ENCODE measurements at regions not wholly inside any gene's neighbourhood (a gene's known extent, or its start where the extent isn't known, plus 50 kb on each side); places are given as distances from the start of the nearest gene placed in this dataset.

- DNase-seq (ENCODE audit: extremely low spot score) = no peak
- no peak overlapping the region for H3K4me3 ChIP-seq (ENCODE audit: low read depth, low read length)
- no peaks in the 10 kb centered on the region for H3K36me3 ChIP-seq (ENCODE audit: insufficient read depth)
- WGBS = 85% methylated on average over 7 of the region's 7 CpGs
- H3K27ac ChIP-seq (ENCODE audit: low read depth) = no peak overlapping the region
- no peaks in the 10 kb centered on the region for H3K4me1 ChIP-seq (ENCODE audit: insufficient read depth)
Observed at GRCh38 chr9:87146933-87147332, 199.6 kb upstream of the GAS1 start.

GRCh38 chr9:87147839-87148238 is 200.5 kb upstream of the GAS1 start:
- no peaks in the 10 kb centered on the region for H3K4me1 ChIP-seq (ENCODE audit: insufficient read depth)
- WGBS = 77% methylated on average over 8 of the region's 8 CpGs
- H3K4me3 ChIP-seq (ENCODE audit: low read depth, low read length) = peak overlapping the region; percentile 21
- no peaks in the 10 kb centered on the region for H3K36me3 ChIP-seq (ENCODE audit: insufficient read depth)
- DNase-seq (ENCODE audit: extremely low spot score) = no peak
- peak overlapping the region; percentile 42 for H3K27ac ChIP-seq (ENCODE audit: low read depth)

GRCh38 chr9:87148331-87149104 is 201.2 kb upstream of the GAS1 start:
- WGBS = 7% methylated on average over 49 of the region's 49 CpGs
- H3K36me3 ChIP-seq (ENCODE audit: insufficient read depth) = no peaks in the 10 kb centered on the region
- no peaks in the 10 kb centered on the region for H3K4me1 ChIP-seq (ENCODE audit: insufficient read depth)
- H3K4me3 ChIP-seq (ENCODE audit: low read depth, low read length) = peak overlapping the region; percentile 21
- H3K27ac ChIP-seq (ENCODE audit: low read depth) = peak overlapping the region; percentile 82
- peak; percentile 64 for DNase-seq (ENCODE audit: extremely low spot score)

GRCh38 chr9:87149799-87150198 is 202.5 kb upstream of the GAS1 start:
- no peaks in the 10 kb centered on the region for H3K4me1 ChIP-seq (ENCODE audit: insufficient read depth)
- no peaks in the 10 kb centered on the region for H3K36me3 ChIP-seq (ENCODE audit: insufficient read depth)
- no peak overlapping the region for H3K4me3 ChIP-seq (ENCODE audit: low read depth, low read length)
- DNase-seq (ENCODE audit: extremely low spot score) = no peak
- no peak overlapping the region for H3K27ac ChIP-seq (ENCODE audit: low read depth)
- WGBS = 73% methylated on average over 4 of the region's 4 CpGs

- no peaks in the 10 kb centered on the region for H3K36me3 ChIP-seq (ENCODE audit: insufficient read depth)
- H3K4me3 ChIP-seq (ENCODE audit: low read depth, low read length) = no peak overlapping the region
- no peaks in the 10 kb centered on the region for H3K4me1 ChIP-seq (ENCODE audit: insufficient read depth)
- DNase-seq (ENCODE audit: extremely low spot score) = no peak
- H3K27ac ChIP-seq (ENCODE audit: low read depth) = peak overlapping the region; percentile 56
- WGBS = 31% methylated on average over 8 of the region's 8 CpGs
Observed at GRCh38 chr9:87152256-87152655, 204.9 kb upstream of the GAS1 start.

- no peak for DNase-seq (ENCODE audit: extremely low spot score)
- no peak overlapping the region for H3K4me3 ChIP-seq (ENCODE audit: low read depth, low read length)
- no peak overlapping the region for H3K27ac ChIP-seq (ENCODE audit: low read depth)
- no peaks in the 10 kb centered on the region for H3K4me1 ChIP-seq (ENCODE audit: insufficient read depth)
- H3K36me3 ChIP-seq (ENCODE audit: insufficient read depth) = no peaks in the 10 kb centered on the region
- over 99% methylated on average over 2 of the region's 2 CpGs for WGBS
Observed at GRCh38 chr9:87156247-87156646, 208.9 kb upstream of the GAS1 start.

GRCh38 chr9:87157366-87158031 is 210.2 kb upstream of the GAS1 start:
- Histone ChIP-seq H3K4me1 (ENCODE audit: insufficient read depth) (no peaks in the 10 kb centered on the region), H3K36me3 (ENCODE audit: insufficient read depth) (no peaks in the 10 kb centered on the region), H3K4me3 (ENCODE audit: low read depth, low read length) (no peak overlapping the region), H3K27ac (ENCODE audit: low read depth) (no peak overlapping the region)
- no peak for DNase-seq (ENCODE audit: extremely low spot score)
- WGBS = 78% methylated on average over 10 of the region's 10 CpGs

GRCh38 chr9:87158765-87159164 is 211.5 kb upstream of the GAS1 start:
- Histone ChIP-seq H3K4me3 (ENCODE audit: low read depth, low read length) (no peak overlapping the region), H3K27ac (ENCODE audit: low read depth) (no peak overlapping the region), H3K36me3 (ENCODE audit: insufficient read depth) (no peaks in the 10 kb centered on the region), H3K4me1 (ENCODE audit: insufficient read depth) (no peaks in the 10 kb centered on the region)
- DNase-seq (ENCODE audit: extremely low spot score) = no peak
- WGBS = 40% methylated on average over 2 of the region's 2 CpGs

GRCh38 chr9:87160148-87161102 is 213.1 kb upstream of the GAS1 start:
- H3K36me3 ChIP-seq (ENCODE audit: insufficient read depth) = no peaks in the 10 kb centered on the region
- no peak overlapping the region for H3K27ac ChIP-seq (ENCODE audit: low read depth)
- H3K4me1 ChIP-seq (ENCODE audit: insufficient read depth) = no peaks in the 10 kb centered on the region
- H3K4me3 ChIP-seq (ENCODE audit: low read depth, low read length) = no peak overlapping the region
- WGBS = 61% methylated on average over 8 of the region's 8 CpGs
- no peak for DNase-seq (ENCODE audit: extremely low spot score)

- Histone ChIP-seq H3K4me1 (ENCODE audit: insufficient read depth) (no peaks in the 10 kb centered on the region), H3K36me3 (ENCODE audit: insufficient read depth) (no peaks in the 10 kb centered on the region), H3K27ac (ENCODE audit: low read depth) (no peak overlapping the region), H3K4me3 (ENCODE audit: low read depth, low read length) (no peak overlapping the region)
- no peak for DNase-seq (ENCODE audit: extremely low spot score)
- WGBS = 60% methylated on average over 5 of the region's 5 CpGs
Observed at GRCh38 chr9:87167161-87167560, 219.9 kb upstream of the GAS1 start.

- DNase-seq (ENCODE audit: extremely low spot score) = no peak
- Histone ChIP-seq H3K4me3 (ENCODE audit: low read depth, low read length) (no peak overlapping the region), H3K36me3 (ENCODE audit: insufficient read depth) (no peaks in the 10 kb centered on the region), H3K27ac (ENCODE audit: low read depth) (no peak overlapping the region), H3K4me1 (ENCODE audit: insufficient read depth) (no peaks in the 10 kb centered on the region)
- 49% methylated on average over 4 of the region's 4 CpGs for WGBS
Observed at GRCh38 chr9:87167582-87167981, 220.3 kb upstream of the GAS1 start.

GRCh38 chr9:87178302-87178701 is 231.0 kb upstream of the GAS1 start:
- Histone ChIP-seq H3K36me3 (ENCODE audit: insufficient read depth) (peaks cover 4% of the 10 kb centered on the region), H3K4me3 (ENCODE audit: low read depth, low read length) (no peak overlapping the region)
- DNase-seq (ENCODE audit: extremely low spot score) = no peak

GRCh38 chr9:87179553-87180340 is 232.4 kb upstream of the GAS1 start:
- 79% methylated on average over 7 of the region's 7 CpGs for WGBS
- Histone ChIP-seq H3K4me3 (ENCODE audit: low read depth, low read length) (no peak overlapping the region), H3K27ac (ENCODE audit: low read depth) (no peak overlapping the region), H3K36me3 (ENCODE audit: insufficient read depth) (peaks cover 4% of the 10 kb centered on the region), H3K4me1 (ENCODE audit: insufficient read depth) (no peaks in the 10 kb centered on the region)
- DNase-seq (ENCODE audit: extremely low spot score) = no peak

More at GRCh38 chr9:87178302-87178701, 231.0 kb upstream of the GAS1 start:
- Histone ChIP-seq H3K4me1 (ENCODE audit: insufficient read depth) (no peaks in the 10 kb centered on the region), H3K27ac (ENCODE audit: low read depth) (no peak overlapping the region)

All from urinary bladder (tissue), 3 donors.